ENCODE measurements at regions not wholly inside any gene's neighbourhood (a gene's known extent, or its start where the extent isn't known, plus 50 kb on each side); places are given as distances from the start of the nearest gene placed in this dataset.

DNA sequence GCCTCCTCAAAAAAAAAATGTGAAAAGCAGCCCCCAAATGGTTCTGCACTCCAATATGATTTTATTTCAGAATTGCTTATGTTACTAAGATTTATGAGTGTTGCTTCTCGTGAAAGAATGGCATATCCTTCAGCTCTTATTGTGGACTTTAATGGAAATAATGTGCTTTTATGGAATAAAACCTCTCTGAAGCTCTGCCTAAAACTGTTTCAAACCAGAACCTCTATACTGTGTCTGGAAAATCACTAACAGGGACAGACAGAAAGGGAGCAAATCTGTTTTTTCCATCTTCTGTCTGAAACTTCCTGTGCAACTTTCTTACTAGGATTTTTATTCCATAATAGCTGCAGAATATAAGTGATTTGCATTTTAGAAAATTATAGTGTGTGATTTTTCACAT is 493.1 kb downstream of the ANKRD50 start:
- Histone ChIP-seq H3K4me1 (no peaks in the 10 kb centered on the region), H3K9me3 (no peaks in the 10 kb centered on the region)
- no peak for TF ChIP-seq POLR2A (IDR thresholded peaks at IDR 0.05)
- TF ChIP-seq, protein P1, sequence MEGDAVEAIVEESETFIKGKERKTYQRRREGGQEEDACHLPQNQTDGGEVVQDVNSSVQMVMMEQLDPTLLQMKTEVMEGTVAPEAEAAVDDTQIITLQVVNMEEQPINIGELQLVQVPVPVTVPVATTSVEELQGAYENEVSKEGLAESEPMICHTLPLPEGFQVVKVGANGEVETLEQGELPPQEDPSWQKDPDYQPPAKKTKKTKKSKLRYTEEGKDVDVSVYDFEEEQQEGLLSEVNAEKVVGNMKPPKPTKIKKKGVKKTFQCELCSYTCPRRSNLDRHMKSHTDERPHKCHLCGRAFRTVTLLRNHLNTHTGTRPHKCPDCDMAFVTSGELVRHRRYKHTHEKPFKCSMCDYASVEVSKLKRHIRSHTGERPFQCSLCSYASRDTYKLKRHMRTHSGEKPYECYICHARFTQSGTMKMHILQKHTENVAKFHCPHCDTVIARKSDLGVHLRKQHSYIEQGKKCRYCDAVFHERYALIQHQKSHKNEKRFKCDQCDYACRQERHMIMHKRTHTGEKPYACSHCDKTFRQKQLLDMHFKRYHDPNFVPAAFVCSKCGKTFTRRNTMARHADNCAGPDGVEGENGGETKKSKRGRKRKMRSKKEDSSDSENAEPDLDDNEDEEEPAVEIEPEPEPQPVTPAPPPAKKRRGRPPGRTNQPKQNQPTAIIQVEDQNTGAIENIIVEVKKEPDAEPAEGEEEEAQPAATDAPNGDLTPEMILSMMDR (IDR thresholded peaks at IDR 0.05): no peak

GRCh38 chr4:124224256-124224655 is 488.3 kb downstream of the ANKRD50 start:
- H3K27me3 ChIP-seq: no peaks in the 10 kb centered on the region
- H3K36me3 ChIP-seq: no peaks in the 10 kb centered on the region
- H3K4me3 ChIP-seq: no peak overlapping the region
- H3K27ac ChIP-seq: no peak overlapping the region
- no peaks in the 10 kb centered on the region for H3K9me3 ChIP-seq
- no peak for TF ChIP-seq POLR2A (IDR thresholded peaks at IDR 0.05)
- TF ChIP-seq, protein P1 (IDR thresholded peaks at IDR 0.05): no peak
- no peaks in the 10 kb centered on the region for H3K4me1 ChIP-seq
- DNase-seq: no peak

More for the DNA sequence above, 493.1 kb downstream of the ANKRD50 start:
- Histone ChIP-seq H3K27ac (no peak overlapping the region), H3K4me3 (no peak overlapping the region), H3K27me3 (no peaks in the 10 kb centered on the region), H3K36me3 (no peaks in the 10 kb centered on the region)
- no peak for DNase-seq

DNA sequence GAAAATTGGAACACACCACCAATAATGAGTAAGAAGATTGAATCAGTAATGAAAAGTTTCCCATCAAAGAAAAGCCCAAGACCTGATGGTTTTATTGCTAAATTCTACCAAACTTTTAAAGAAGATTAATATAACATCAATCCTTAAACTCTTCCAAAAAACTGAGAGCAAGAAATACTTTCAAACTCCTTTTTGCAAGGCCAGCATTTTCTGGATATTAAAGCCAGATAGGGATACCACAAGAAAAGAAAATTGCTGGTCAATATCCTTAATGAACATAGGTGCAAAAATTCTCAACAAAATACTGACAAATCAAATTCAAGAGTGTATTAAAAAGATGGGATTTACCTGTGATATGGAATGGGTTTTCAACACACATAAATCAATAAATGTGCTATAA is 484.6 kb downstream of the ANKRD50 start:
- no peaks in the 10 kb centered on the region for H3K27me3 ChIP-seq
- H3K9me3 ChIP-seq: no peaks in the 10 kb centered on the region
- TF ChIP-seq, protein P1 (IDR thresholded peaks at IDR 0.05): no peak
- no peak for TF ChIP-seq POLR2A (IDR thresholded peaks at IDR 0.05)
- no peaks in the 10 kb centered on the region for H3K36me3 ChIP-seq
- no peaks in the 10 kb centered on the region for H3K4me1 ChIP-seq
- no peak for DNase-seq
- H3K4me3 ChIP-seq: no peak overlapping the region
- H3K27ac ChIP-seq: no peak overlapping the region

DNA sequence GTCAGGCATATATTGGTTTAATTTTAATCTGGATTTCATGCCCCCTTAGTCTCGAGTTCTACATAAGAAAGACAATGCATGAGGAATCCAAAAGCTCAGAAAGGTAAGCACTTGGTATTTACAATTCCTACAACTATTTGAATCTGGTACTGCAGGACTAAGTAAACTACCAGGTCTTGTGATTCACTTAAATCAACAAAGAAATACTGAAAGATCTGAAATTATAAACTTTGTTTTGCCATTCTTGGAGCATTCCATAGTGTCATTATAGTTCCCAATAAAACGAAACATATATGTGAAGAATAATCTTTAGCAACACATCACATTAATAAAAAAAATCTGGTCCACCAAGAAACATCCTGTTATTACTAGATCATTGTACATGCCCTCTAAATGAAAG is 482.3 kb downstream of the ANKRD50 start:
- TF ChIP-seq, protein P1 (IDR thresholded peaks at IDR 0.05): no peak
- TF ChIP-seq POLR2A (IDR thresholded peaks at IDR 0.05): no peak
- Histone ChIP-seq H3K4me1 (no peaks in the 10 kb centered on the region), H3K27ac (no peak overlapping the region), H3K36me3 (no peaks in the 10 kb centered on the region), H3K27me3 (no peaks in the 10 kb centered on the region), H3K9me3 (no peaks in the 10 kb centered on the region), H3K4me3 (no peak overlapping the region)
- DNase-seq: no peak

GRCh38 chr4:124234771-124235170 is 477.8 kb downstream of the ANKRD50 start:
- DNase-seq: no peak
- Histone ChIP-seq H3K27ac (no peak overlapping the region), H3K4me3 (no peak overlapping the region)

More at GRCh38 chr4:124234771-124235170, 477.8 kb downstream of the ANKRD50 start:
- H3K4me1 ChIP-seq: no peaks in the 10 kb centered on the region
- H3K36me3 ChIP-seq: no peaks in the 10 kb centered on the region
- no peaks in the 10 kb centered on the region for H3K27me3 ChIP-seq
- TF ChIP-seq, protein P1 (IDR thresholded peaks at IDR 0.05): no peak
- no peaks in the 10 kb centered on the region for H3K9me3 ChIP-seq
